PC-9 (cell line): ENCODE measurements at regions not wholly inside any gene's neighbourhood (a gene's known extent, or its start where the extent isn't known, plus 50 kb on each side); places are given as distances from the start of the nearest gene placed in this dataset.

Source experiments
- CTCF ChIP-seq: fragments of 200-600 bp; sonication (generic); conservative IDR thresholded peaks from 2 replicates; pipeline ENCODE4 v1.6.1; 2017; ENCODE audit warnings: mixed run types, antibody characterized with exemption, mild to moderate bottlenecking, moderate library complexity
- EZH2 ChIP-seq: fragments of 200-600 bp; sonication (generic); IDR thresholded peaks from 2 replicates; pipeline ENCODE4 v1.8.0; 2017; ENCODE audit warnings: antibody characterized with exemption, low read depth

- TF ChIP-seq CTCF = no peak
- no peak for TF ChIP-seq EZH2
These were observed 448.4 kb downstream of the COG6 start for GRCh38 chr13:40103864-40104263.
